A673 (cell line): ENCODE measurements at regions not wholly inside any gene's neighbourhood (a gene's known extent, or its start where the extent isn't known, plus 50 kb on each side); places are given as distances from the start of the nearest gene placed in this dataset.

Source experiments
- EZH2 ChIP-seq: fragments of 200-600 bp; sonication (generic); IDR thresholded peaks from 2 replicates; pipeline ENCODE4 v1.6.1; 2017; ENCODE audit warnings: borderline replicate concordance, low read depth, mild to moderate bottlenecking, mixed read lengths, antibody characterized with exemption, low read length; ENCODE audit not compliant: poor library complexity, severe bottlenecking
- TF ChIP-seq, protein P1 (sequence below): fragments of 300-800, 200-600 bp; sonication (generic); conservative IDR thresholded peaks from 2 replicates; pipeline ENCODE4 v1.5.1; 2017; ENCODE audit warnings: low read depth, mild to moderate bottlenecking, antibody characterized with exemption, low read length, moderate library complexity, mixed read lengths

GRCh38 chrX:144566592-144566991, 680.7 kb upstream of the SPANXN1 start:
- TF ChIP-seq, protein P1, sequence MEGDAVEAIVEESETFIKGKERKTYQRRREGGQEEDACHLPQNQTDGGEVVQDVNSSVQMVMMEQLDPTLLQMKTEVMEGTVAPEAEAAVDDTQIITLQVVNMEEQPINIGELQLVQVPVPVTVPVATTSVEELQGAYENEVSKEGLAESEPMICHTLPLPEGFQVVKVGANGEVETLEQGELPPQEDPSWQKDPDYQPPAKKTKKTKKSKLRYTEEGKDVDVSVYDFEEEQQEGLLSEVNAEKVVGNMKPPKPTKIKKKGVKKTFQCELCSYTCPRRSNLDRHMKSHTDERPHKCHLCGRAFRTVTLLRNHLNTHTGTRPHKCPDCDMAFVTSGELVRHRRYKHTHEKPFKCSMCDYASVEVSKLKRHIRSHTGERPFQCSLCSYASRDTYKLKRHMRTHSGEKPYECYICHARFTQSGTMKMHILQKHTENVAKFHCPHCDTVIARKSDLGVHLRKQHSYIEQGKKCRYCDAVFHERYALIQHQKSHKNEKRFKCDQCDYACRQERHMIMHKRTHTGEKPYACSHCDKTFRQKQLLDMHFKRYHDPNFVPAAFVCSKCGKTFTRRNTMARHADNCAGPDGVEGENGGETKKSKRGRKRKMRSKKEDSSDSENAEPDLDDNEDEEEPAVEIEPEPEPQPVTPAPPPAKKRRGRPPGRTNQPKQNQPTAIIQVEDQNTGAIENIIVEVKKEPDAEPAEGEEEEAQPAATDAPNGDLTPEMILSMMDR = no peak
- no peak for TF ChIP-seq EZH2
